GM19372 (cell line): ENCODE measurements at regions not wholly inside any gene's neighbourhood (a gene's known extent, or its start where the extent isn't known, plus 50 kb on each side); places are given as distances from the start of the nearest gene placed in this dataset.
"Not testable (repeated sequence)": the region's sequence is repeated elsewhere in the genome, so short reads cannot be mapped to it uniquely, and the experiment has no call there.

Source experiments
- ATAC-seq: cut with Tn5 transposase; IDR thresholded peaks from one replicate; pipeline ENCODE4 v1.9.1; 2021; ENCODE audit warnings: mild to moderate bottlenecking, low read depth, moderate library complexity; ENCODE audit not compliant: unreplicated experiment

GRCh38 chr13:79936368-79937136 is 404.4 kb downstream of the SPRY2 start:
- ATAC-seq: no peak

- ATAC-seq: no peak
Observed at GRCh38 chr13:79935121-79935520, 405.8 kb downstream of the SPRY2 start.

- ATAC-seq: no peak
Observed at GRCh38 chr13:79933389-79933788, 407.5 kb downstream of the SPRY2 start.

GRCh38 chr13:79932556-79932955 is 408.4 kb downstream of the SPRY2 start:
- ATAC-seq: no peak

GRCh38 chr13:79923973-79924556 is 416.9 kb downstream of the SPRY2 start:
- not testable (repeated sequence) for ATAC-seq

GRCh38 chr13:79919091-79919490 is 421.8 kb downstream of the SPRY2 start:
- ATAC-seq: no peak

GRCh38 chr13:79918620-79919019 is 422.3 kb downstream of the SPRY2 start:
- ATAC-seq: no peak

GRCh38 chr13:79917628-79918027 is 423.3 kb downstream of the SPRY2 start:
- ATAC-seq: no peak

- no peak for ATAC-seq
Observed at GRCh38 chr13:79915114-79915811, 425.7 kb downstream of the SPRY2 start.

- no peak for ATAC-seq
Observed at GRCh38 chr13:79913141-79913827, 427.6 kb downstream of the SPRY2 start.

GRCh38 chr13:79912403-79912802 is 428.5 kb downstream of the SPRY2 start:
- no peak for ATAC-seq

GRCh38 chr13:79910875-79911540 is 429.9 kb downstream of the SPRY2 start:
- no peak for ATAC-seq

- no peak for ATAC-seq
Observed at GRCh38 chr13:79909644-79910043, 428.7 kb downstream of the NDFIP2 start.

GRCh38 chr13:79908381-79908780 is 427.4 kb downstream of the NDFIP2 start:
- ATAC-seq: no peak

GRCh38 chr13:79907527-79907926 is 426.6 kb downstream of the NDFIP2 start:
- no peak for ATAC-seq

- ATAC-seq: no peak
Observed at GRCh38 chr13:79906345-79906744, 425.4 kb downstream of the NDFIP2 start.

- ATAC-seq: no peak
Observed at GRCh38 chr13:79905018-79905417, 424.1 kb downstream of the NDFIP2 start.

- no peak for ATAC-seq
Observed at GRCh38 chr13:79904581-79904980, 423.6 kb downstream of the NDFIP2 start.

- ATAC-seq: no peak
Observed at GRCh38 chr13:79901336-79901735, 420.4 kb downstream of the NDFIP2 start.

GRCh38 chr13:79900356-79900755 is 419.4 kb downstream of the NDFIP2 start:
- ATAC-seq: no peak

GRCh38 chr13:79898996-79899395 is 418.0 kb downstream of the NDFIP2 start:
- ATAC-seq: no peak
